ENCODE measurements at regions not wholly inside any gene's neighbourhood (a gene's known extent, or its start where the extent isn't known, plus 50 kb on each side); places are given as distances from the start of the nearest gene placed in this dataset.

DNA sequence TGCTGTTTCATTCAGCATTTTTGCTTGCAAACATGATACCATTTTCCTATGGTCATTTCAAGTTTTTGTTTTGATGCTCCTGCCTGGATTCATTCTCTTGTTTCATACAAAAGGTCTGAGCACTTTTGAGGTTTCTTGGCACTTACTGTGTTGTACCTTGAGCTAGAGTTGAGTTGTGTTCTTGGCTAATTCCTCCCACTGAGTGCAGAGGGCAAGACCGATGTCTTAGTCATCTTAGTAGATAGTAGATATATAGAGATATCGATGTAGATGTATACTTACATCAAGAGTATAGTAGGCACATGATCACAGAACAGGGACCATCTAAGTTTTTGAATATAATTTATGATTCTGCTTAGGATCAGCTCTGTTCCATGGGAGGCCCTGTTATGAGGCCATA lies 366.6 kb downstream of the OSTF1 start:
- no peak for TF ChIP-seq POLR2AphosphoS5 (IDR thresholded peaks at IDR 0.05; ENCODE audit: low read depth, low read length)
- no peak for TF ChIP-seq POU2F2 (IDR thresholded peaks at IDR 0.05; ENCODE audit: low read depth, low read length)
- TF ChIP-seq POLR2A (IDR thresholded peaks at IDR 0.05; ENCODE audit: low read depth, low read length) = no peak

Data from GM12891 (cell line).